ENCODE measurements at regions not wholly inside any gene's neighbourhood (a gene's known extent, or its start where the extent isn't known, plus 50 kb on each side); places are given as distances from the start of the nearest gene placed in this dataset.

- intact Hi-C loops (cut with micrococcal nuclease): no loop called here
- Mint-ChIP-seq H3K4me1 (no peaks in the 10 kb centered on the region), H3K9me3 (ENCODE audit: insufficient read depth) (no peaks in the 10 kb centered on the region), H3K27ac (no peak overlapping the region), H3K4me3 (no peak overlapping the region), H3K27me3 (peaks cover 4% of the 10 kb centered on the region)
- Histone ChIP-seq H3K9ac (ENCODE audit: low read length) (no peak overlapping the region), H3K79me2 (ENCODE audit: control insufficient read depth, insufficient read depth, low read length) (no peaks in the 10 kb centered on the region), H4K20me1 (ENCODE audit: control insufficient read depth, insufficient read depth, low read length, poor library complexity, severe bottlenecking) (no peaks in the 10 kb centered on the region), H3K27me3 (replicated peaks in 1 of 4; ENCODE audit: control extremely low read depth in 1 of 4, control insufficient read depth in 3 of 4, insufficient read depth in 4 of 4, low read length in 3 of 4) (no peaks in the 10 kb centered on the region), H3K4me1 (ENCODE audit: control insufficient read depth in 2 of 2, insufficient read depth in 2 of 2, low read length in 2 of 2) (no peaks in the 10 kb centered on the region), H3K9me3 (ENCODE audit: control extremely low read depth in 1 of 3, control insufficient read depth in 2 of 3, insufficient read depth in 1 of 3, low read length in 2 of 3) (no peaks in the 10 kb centered on the region), H3K4me3 (ENCODE audit: control extremely low read depth in 1 of 5, extremely low read depth in 1 of 5, insufficient read depth in 1 of 5, low read depth in 2 of 5, low read length in 4 of 5) (no peak overlapping the region), H3K4me2 (replicated peaks; ENCODE audit: low read depth, low read length, poor library complexity, severe bottlenecking) (no peak overlapping the region), H2AFZ (ENCODE audit: insufficient read depth, low read depth, low read length, poor library complexity, severe bottlenecking) (no peak overlapping the region), H3K36me3 (replicated peaks in 1 of 2; ENCODE audit: control extremely low read depth in 1 of 2, control insufficient read depth in 1 of 2, extremely low read depth in 1 of 2, insufficient read depth in 2 of 2, low read length in 1 of 2) (no peaks in the 10 kb centered on the region), H3K27ac (ENCODE audit: low read length in 2 of 2) (no peak overlapping the region)
- POLR2A ChIA-PET: no interaction called here
- CTCF ChIA-PET: no interaction called here
- no CpG with 5 or more reads among the region's 1 CpG for WGBS (ENCODE audit: insufficient coverage)
- ATAC-seq (ENCODE audit: low read depth) (no peak), DNase-seq (no peak)
- TF ChIP-seq EZH2 (IDR thresholded peaks at IDR 0.05; ENCODE audit: borderline replicate concordance, insufficient read depth, low read depth, low read length, poor library complexity, severe bottlenecking) (no peak), CTCF (IDR thresholded peaks at IDR 0.05) (no peak)
Measured at GRCh38 chr7:46247664-46248063, 326.6 kb upstream of the IGFBP3 start.

DNA sequence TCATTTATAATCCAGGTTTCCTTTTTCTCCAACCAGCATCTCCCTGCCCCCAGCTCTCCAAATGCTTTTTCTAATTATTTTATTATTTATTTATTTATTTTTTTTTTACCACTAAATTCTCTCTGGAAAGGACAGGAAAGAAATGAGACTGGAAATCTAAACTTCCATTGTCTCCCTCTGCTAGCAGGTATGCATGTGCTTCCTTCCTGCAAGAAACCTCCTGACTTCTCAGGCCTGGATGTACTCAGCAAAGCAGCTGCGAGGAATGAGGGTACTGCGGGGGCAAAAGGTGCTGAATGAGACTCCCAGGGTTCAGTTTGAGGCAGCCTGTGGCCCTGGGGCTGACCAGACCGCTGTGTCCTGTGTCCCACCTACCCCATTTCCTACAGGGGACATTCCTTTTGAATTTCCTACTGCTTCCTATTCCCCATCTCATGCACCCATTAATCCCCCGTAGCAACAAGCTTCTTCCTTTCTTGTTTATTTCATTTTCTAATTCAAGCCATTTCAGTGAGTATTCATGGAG, 324.6 kb upstream of the IGFBP3 start:
- Histone ChIP-seq H3K27me3 (replicated peaks in 1 of 4; ENCODE audit: control extremely low read depth in 1 of 4, control insufficient read depth in 3 of 4, insufficient read depth in 4 of 4, low read length in 3 of 4) (no peaks in the 10 kb centered on the region), H3K27ac (ENCODE audit: low read length in 2 of 2) (no peak overlapping the region), H2AFZ (ENCODE audit: insufficient read depth, low read depth, low read length, poor library complexity, severe bottlenecking) (no peak overlapping the region), H3K9ac (ENCODE audit: low read length) (no peak overlapping the region), H3K4me1 (ENCODE audit: control insufficient read depth in 2 of 2, insufficient read depth in 2 of 2, low read length in 2 of 2) (no peaks in the 10 kb centered on the region), H3K4me2 (replicated peaks; ENCODE audit: low read depth, low read length, poor library complexity, severe bottlenecking) (no peak overlapping the region), H3K36me3 (replicated peaks in 1 of 2; ENCODE audit: control extremely low read depth in 1 of 2, control insufficient read depth in 1 of 2, extremely low read depth in 1 of 2, insufficient read depth in 2 of 2, low read length in 1 of 2) (no peaks in the 10 kb centered on the region), H3K4me3 (ENCODE audit: control extremely low read depth in 1 of 5, extremely low read depth in 1 of 5, insufficient read depth in 1 of 5, low read depth in 2 of 5, low read length in 4 of 5) (no peak overlapping the region), H3K9me3 (ENCODE audit: control extremely low read depth in 1 of 3, control insufficient read depth in 2 of 3, insufficient read depth in 1 of 3, low read length in 2 of 3) (no peaks in the 10 kb centered on the region), H3K79me2 (ENCODE audit: control insufficient read depth, insufficient read depth, low read length) (no peaks in the 10 kb centered on the region), H4K20me1 (ENCODE audit: control insufficient read depth, insufficient read depth, low read length, poor library complexity, severe bottlenecking) (no peaks in the 10 kb centered on the region)
- no peaks in the 10 kb centered on the region for H3K4me1 Mint-ChIP-seq
- CTCF ChIA-PET: no interaction called here
- no peak for TF ChIP-seq CTCF (IDR thresholded peaks at IDR 0.05)
- TF ChIP-seq EZH2 (IDR thresholded peaks at IDR 0.05; ENCODE audit: borderline replicate concordance, insufficient read depth, low read depth, low read length, poor library complexity, severe bottlenecking): no peak
- no peaks in the 10 kb centered on the region for H3K9me3 Mint-ChIP-seq (ENCODE audit: insufficient read depth)
- H3K27me3 Mint-ChIP-seq: peaks cover 4% of the 10 kb centered on the region
- 71% methylated on average over 4 of the region's 4 CpGs for WGBS (ENCODE audit: insufficient coverage)
- POLR2A ChIA-PET: no interaction called here
- no peak for DNase-seq
- H3K27ac Mint-ChIP-seq: no peak overlapping the region
- no peak for ATAC-seq (ENCODE audit: low read depth)
- H3K4me3 Mint-ChIP-seq: no peak overlapping the region
- intact Hi-C loops (cut with micrococcal nuclease): no loop called here
